HFFc6 (cell line): ENCODE measurements at regions not wholly inside any gene's neighbourhood (a gene's known extent, or its start where the extent isn't known, plus 50 kb on each side); places are given as distances from the start of the nearest gene placed in this dataset.
"Not testable (repeated sequence)": the region's sequence is repeated elsewhere in the genome, so short reads cannot be mapped to it uniquely, and the experiment has no call there.

Experiments
- DNase-seq: peaks from one replicate; pipeline ENCODE4 v3.0.0-alpha.2; 2018
- H3K27ac Mint-ChIP-seq: 2 replicates; pipeline ENCODE4 v1.8.0; 2020; ENCODE audit warnings: mild to moderate bottlenecking, mixed read lengths
- H3K27me3 Mint-ChIP-seq: 2 replicates; pipeline ENCODE4 v1.8.0; 2021; ENCODE audit warnings: mild to moderate bottlenecking, moderate library complexity, mixed read lengths; ENCODE audit not compliant: insufficient read depth
- H3K36me3 Mint-ChIP-seq: 2 replicates; pipeline ENCODE4 v1.8.0; 2021; ENCODE audit warnings: low read depth, mixed read lengths
- H3K4me1 Mint-ChIP-seq: 2 replicates; pipeline ENCODE4 v1.8.0; 2020; ENCODE audit warnings: low read depth, mixed read lengths
- H3K4me3 Mint-ChIP-seq: 2 replicates; pipeline ENCODE4 v1.8.0; 2020; ENCODE audit warnings: mild to moderate bottlenecking, moderate library complexity, mixed read lengths
- H3K9me3 Mint-ChIP-seq: 2 replicates; pipeline ENCODE4 v1.8.0; 2020; ENCODE audit warnings: mild to moderate bottlenecking, mixed read lengths
- TF ChIP-seq, protein P1 (sequence below): fragments of 200-600 bp; sonication (generic); IDR thresholded peaks from 2 replicates; pipeline ENCODE4 v1.5.0; 2021; ENCODE audit warnings: antibody characterized with exemption, mild to moderate bottlenecking

DNA sequence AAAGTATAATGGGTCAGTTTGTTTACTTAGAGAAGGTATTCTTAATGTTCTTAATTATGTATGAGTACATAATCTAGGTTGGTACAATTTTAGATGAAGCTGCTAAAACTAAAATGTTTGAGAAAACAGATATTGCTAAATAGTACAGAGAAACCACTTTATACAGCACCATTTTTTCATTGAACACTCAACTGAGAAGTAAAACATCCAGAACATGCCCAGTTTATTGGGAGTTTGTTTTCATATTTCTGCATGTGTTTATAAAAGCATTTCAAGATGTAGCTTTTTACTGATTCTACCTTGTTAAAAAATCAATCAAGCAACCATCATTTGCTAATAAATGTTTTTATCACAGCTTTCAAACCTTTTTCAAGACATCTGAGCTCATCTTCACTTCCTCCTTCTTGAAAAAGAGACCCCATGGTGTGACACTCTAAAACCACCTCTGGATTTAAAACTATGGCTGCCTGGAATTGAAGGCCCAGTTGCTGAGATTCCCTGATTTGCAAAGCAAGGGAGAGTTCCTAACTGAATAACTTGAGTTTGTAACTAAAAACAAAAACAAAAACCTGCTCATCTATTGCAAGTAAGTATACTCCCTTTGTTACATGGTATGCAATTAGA is 585.9 kb downstream of the ZEB2 start:
- no peak for DNase-seq
- no peaks in the 10 kb centered on the region for H3K9me3 Mint-ChIP-seq
- no peaks in the 10 kb centered on the region for H3K36me3 Mint-ChIP-seq
- peaks cover 46% of the 10 kb centered on the region for H3K4me1 Mint-ChIP-seq
- no peak overlapping the region for H3K4me3 Mint-ChIP-seq
- H3K27ac Mint-ChIP-seq, result no peak overlapping the region
- no peaks in the 10 kb centered on the region; the same call in 1 of the 2 replicates for H3K27me3 Mint-ChIP-seq
- TF ChIP-seq, protein P1, sequence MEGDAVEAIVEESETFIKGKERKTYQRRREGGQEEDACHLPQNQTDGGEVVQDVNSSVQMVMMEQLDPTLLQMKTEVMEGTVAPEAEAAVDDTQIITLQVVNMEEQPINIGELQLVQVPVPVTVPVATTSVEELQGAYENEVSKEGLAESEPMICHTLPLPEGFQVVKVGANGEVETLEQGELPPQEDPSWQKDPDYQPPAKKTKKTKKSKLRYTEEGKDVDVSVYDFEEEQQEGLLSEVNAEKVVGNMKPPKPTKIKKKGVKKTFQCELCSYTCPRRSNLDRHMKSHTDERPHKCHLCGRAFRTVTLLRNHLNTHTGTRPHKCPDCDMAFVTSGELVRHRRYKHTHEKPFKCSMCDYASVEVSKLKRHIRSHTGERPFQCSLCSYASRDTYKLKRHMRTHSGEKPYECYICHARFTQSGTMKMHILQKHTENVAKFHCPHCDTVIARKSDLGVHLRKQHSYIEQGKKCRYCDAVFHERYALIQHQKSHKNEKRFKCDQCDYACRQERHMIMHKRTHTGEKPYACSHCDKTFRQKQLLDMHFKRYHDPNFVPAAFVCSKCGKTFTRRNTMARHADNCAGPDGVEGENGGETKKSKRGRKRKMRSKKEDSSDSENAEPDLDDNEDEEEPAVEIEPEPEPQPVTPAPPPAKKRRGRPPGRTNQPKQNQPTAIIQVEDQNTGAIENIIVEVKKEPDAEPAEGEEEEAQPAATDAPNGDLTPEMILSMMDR, result no peak

DNA sequence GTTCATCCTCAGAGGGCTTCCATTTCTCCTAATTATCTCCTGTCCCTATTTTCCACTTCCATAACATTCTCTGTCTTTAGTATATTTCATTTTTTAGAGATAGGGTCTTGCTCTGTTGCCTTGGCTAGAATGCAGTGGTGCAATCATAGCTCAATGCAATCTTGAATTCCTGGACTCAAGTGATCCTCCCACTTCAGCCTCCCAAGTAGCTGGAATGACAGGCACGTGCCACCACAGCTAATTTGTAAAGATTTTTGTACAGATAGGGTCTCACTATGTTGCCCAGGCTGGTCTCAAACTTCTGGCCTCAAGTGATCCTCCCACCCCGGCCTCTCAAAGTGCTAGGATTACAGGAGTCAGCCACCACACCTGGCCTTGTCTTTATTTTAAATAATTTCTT is 589.0 kb downstream of the ZEB2 start:
- Mint-ChIP-seq H3K4me3 (no peak overlapping the region), H3K36me3 (no peaks in the 10 kb centered on the region)
- TF ChIP-seq, protein P1, result no peak

DNA sequence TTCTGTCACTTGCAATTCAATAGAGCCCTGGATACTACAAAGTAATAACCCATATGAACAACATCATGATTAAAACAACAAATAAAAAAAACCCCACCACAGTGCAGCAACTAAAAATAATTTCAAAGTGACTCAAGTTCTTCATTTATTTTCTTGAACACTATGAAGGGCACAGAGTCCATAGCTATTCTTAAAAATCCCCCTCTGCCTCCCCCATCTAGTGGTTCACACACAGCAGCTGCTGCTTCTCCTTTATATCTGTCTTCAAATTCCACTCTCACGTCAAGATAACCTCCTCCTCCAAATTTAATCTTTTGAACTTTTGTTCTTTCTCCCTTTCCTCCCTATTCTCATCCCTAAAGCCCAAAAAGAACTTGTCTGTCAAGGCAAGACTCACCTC is 591.3 kb downstream of the ZEB2 start:
- H3K4me3 Mint-ChIP-seq, result no peak overlapping the region
- no peaks in the 10 kb centered on the region for H3K9me3 Mint-ChIP-seq
- DNase-seq, result no peak
- H3K27ac Mint-ChIP-seq, result no peak overlapping the region
- TF ChIP-seq, protein P1, result no peak
- H3K36me3 Mint-ChIP-seq, result no peaks in the 10 kb centered on the region
- H3K4me1 Mint-ChIP-seq, result peaks cover 12% of the 10 kb centered on the region; the same call in 1 of the 2 replicates
- H3K27me3 Mint-ChIP-seq, result no peaks in the 10 kb centered on the region; the same call in 1 of the 2 replicates

More for the DNA sequence above, 589.0 kb downstream of the ZEB2 start:
- no peak overlapping the region for H3K27ac Mint-ChIP-seq
- H3K9me3 Mint-ChIP-seq, result no peaks in the 10 kb centered on the region
- no peak for DNase-seq
- peaks cover 31% of the 10 kb centered on the region for H3K4me1 Mint-ChIP-seq
- H3K27me3 Mint-ChIP-seq, result no peaks in the 10 kb centered on the region; the same call in 1 of the 2 replicates

- no peak overlapping the region for H3K4me3 Mint-ChIP-seq
- H3K36me3 Mint-ChIP-seq, result no peaks in the 10 kb centered on the region
- H3K4me1 Mint-ChIP-seq, result peaks cover 12% of the 10 kb centered on the region; the same call in 1 of the 2 replicates
- no peak for DNase-seq
- no peaks in the 10 kb centered on the region; the same call in 1 of the 2 replicates for H3K27me3 Mint-ChIP-seq
- TF ChIP-seq, protein P1, result no peak
- no peak overlapping the region for H3K27ac Mint-ChIP-seq
- H3K9me3 Mint-ChIP-seq, result no peaks in the 10 kb centered on the region
Measured at GRCh38 chr2:143928184-143928583, 591.7 kb downstream of the ZEB2 start.

- Mint-ChIP-seq H3K27me3 (no peaks in the 10 kb centered on the region; the same call in none of the 2 replicates), H3K36me3 (no peaks in the 10 kb centered on the region), H3K4me1 (peaks cover 11% of the 10 kb centered on the region; the same call in 1 of the 2 replicates), H3K9me3 (no peaks in the 10 kb centered on the region; the same call in 1 of the 2 replicates), H3K4me3 (no peak overlapping the region), H3K27ac (no peak overlapping the region)
- TF ChIP-seq, protein P1, result no peak
- no peak for DNase-seq
Measured at GRCh38 chr2:143926736-143927135, 593.2 kb downstream of the ZEB2 start.

DNA sequence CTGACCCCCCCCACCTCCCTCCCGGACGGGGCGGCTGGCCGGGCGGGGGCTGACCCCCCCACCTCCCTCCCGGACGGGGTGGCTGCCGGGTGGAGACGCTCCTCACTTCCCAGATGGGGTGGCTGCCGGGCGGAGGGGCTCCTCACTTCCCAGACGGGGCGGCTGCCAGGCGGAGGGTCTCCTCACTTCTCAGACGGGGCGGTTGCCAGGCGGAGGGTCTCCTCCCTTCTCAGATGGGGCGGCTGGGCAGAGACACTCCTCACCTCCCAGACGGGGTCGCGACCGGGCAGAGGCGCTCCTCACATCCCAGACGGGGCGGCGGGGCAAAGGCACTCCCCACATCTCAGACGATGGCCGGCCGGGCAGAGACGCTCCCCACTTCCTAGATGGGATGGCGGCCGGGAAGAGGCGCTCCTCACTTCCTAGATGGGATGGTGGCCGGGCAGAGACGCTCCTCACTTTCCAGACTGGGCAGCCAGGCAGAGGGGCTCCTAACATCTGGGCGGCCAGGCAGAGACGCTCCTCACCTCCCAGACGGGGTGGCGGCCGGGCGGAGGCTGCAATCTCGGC is 597.6 kb downstream of the ZEB2 start:
- DNase-seq, H3K27me3 Mint-ChIP-seq, H3K27ac Mint-ChIP-seq, H3K4me3 Mint-ChIP-seq, H3K4me1 Mint-ChIP-seq: not testable (repeated sequence)
- peaks cover 25% of the 10 kb centered on the region for H3K36me3 Mint-ChIP-seq
- H3K9me3 Mint-ChIP-seq, result peaks cover 24% of the 10 kb centered on the region
